Osteocyte (in vitro differentiated cells): ENCODE measurements at regions not wholly inside any gene's neighbourhood (a gene's known extent, or its start where the extent isn't known, plus 50 kb on each side); places are given as distances from the start of the nearest gene placed in this dataset.

Source experiments
- DNase-seq: peaks from one replicate; pipeline ENCODE4 v3.0.0; 2021; ENCODE audit warnings: mixed read lengths; ENCODE audit not compliant: unreplicated experiment; ENCODE audit errors: extremely low spot score
- H3K27ac Mint-ChIP-seq: one replicate; pipeline ENCODE4 v1.8.0; 2021; ENCODE audit warnings: mild to moderate bottlenecking, mixed read lengths; ENCODE audit not compliant: unreplicated experiment
- H3K27me3 Mint-ChIP-seq: one replicate; pipeline ENCODE4 v1.8.0; 2021; ENCODE audit warnings: mixed read lengths; ENCODE audit not compliant: unreplicated experiment
- H3K36me3 Mint-ChIP-seq: one replicate; pipeline ENCODE4 v1.8.0; 2021; ENCODE audit warnings: mixed read lengths; ENCODE audit not compliant: unreplicated experiment
- H3K4me1 Mint-ChIP-seq: one replicate; pipeline ENCODE4 v1.8.0; 2021; ENCODE audit warnings: mixed read lengths; ENCODE audit not compliant: unreplicated experiment
- H3K4me3 Mint-ChIP-seq: one replicate; pipeline ENCODE4 v1.8.0; 2021; ENCODE audit warnings: mild to moderate bottlenecking, moderate library complexity, mixed read lengths; ENCODE audit not compliant: unreplicated experiment
- H3K9me3 Mint-ChIP-seq: one replicate; pipeline ENCODE4 v1.8.0; 2021; ENCODE audit warnings: mixed read lengths; ENCODE audit not compliant: unreplicated experiment
- TF ChIP-seq, protein P1 (sequence below): fragments of 200-600 bp; sonication (generic); IDR thresholded peaks from 2 replicates; pipeline ENCODE4 v1.5.0; 2021; ENCODE audit warnings: antibody characterized with exemption, mild to moderate bottlenecking, moderate library complexity

DNA sequence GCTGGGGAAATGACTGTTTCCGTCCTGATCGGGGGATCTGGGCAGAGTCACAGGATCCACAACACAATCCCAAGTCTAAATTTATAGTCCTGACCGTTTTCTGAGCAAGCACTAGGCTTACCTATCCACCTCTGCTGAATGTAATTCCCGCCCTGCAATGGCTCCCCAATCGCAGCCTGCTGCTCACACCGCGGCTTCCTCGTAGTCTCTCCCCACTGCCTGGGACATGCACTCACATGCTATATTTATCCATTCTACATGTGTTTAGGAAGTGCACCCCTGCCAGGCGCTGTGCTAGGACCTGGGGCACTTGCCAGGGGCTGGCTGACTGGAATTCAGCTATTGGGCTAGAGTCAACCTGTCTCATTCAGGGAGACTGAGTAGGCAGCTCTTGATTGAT lies 246.6 kb upstream of the CSF3R start:
- no peaks in the 10 kb centered on the region for H3K4me1 Mint-ChIP-seq
- H3K9me3 Mint-ChIP-seq, result no peaks in the 10 kb centered on the region
- H3K27ac Mint-ChIP-seq, result no peak overlapping the region
- H3K4me3 Mint-ChIP-seq, result no peak overlapping the region
- H3K27me3 Mint-ChIP-seq, result no peaks in the 10 kb centered on the region
- H3K36me3 Mint-ChIP-seq, result no peaks in the 10 kb centered on the region
- TF ChIP-seq, protein P1, sequence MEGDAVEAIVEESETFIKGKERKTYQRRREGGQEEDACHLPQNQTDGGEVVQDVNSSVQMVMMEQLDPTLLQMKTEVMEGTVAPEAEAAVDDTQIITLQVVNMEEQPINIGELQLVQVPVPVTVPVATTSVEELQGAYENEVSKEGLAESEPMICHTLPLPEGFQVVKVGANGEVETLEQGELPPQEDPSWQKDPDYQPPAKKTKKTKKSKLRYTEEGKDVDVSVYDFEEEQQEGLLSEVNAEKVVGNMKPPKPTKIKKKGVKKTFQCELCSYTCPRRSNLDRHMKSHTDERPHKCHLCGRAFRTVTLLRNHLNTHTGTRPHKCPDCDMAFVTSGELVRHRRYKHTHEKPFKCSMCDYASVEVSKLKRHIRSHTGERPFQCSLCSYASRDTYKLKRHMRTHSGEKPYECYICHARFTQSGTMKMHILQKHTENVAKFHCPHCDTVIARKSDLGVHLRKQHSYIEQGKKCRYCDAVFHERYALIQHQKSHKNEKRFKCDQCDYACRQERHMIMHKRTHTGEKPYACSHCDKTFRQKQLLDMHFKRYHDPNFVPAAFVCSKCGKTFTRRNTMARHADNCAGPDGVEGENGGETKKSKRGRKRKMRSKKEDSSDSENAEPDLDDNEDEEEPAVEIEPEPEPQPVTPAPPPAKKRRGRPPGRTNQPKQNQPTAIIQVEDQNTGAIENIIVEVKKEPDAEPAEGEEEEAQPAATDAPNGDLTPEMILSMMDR, result no peak
- DNase-seq, result no peak

DNA sequence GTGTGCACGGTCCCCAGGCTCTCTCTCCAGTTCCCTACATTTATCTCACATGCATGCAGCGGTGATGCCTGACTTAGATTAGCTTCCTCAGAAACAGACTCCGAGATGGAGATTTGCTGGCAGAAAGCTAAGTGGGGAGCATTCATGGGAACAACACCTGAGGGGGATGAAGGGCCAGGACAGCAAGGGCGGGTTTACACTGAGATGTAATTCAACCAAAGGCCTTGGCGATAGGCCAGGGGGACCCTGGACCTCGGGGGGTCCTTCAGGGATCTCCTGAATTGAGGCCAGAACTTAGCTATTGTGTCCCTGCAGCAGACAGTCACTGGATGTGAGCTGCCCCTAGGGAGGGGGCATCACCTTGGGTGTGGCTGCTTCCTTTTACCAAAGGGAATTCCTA lies 246.1 kb upstream of the CSF3R start:
- H3K4me1 Mint-ChIP-seq, result no peaks in the 10 kb centered on the region
- H3K9me3 Mint-ChIP-seq, result no peaks in the 10 kb centered on the region
- TF ChIP-seq, protein P1, result no peak
- H3K27me3 Mint-ChIP-seq, result no peaks in the 10 kb centered on the region
- no peak overlapping the region for H3K4me3 Mint-ChIP-seq
- H3K27ac Mint-ChIP-seq, result no peak overlapping the region
- DNase-seq, result no peak
- no peaks in the 10 kb centered on the region for H3K36me3 Mint-ChIP-seq

DNA sequence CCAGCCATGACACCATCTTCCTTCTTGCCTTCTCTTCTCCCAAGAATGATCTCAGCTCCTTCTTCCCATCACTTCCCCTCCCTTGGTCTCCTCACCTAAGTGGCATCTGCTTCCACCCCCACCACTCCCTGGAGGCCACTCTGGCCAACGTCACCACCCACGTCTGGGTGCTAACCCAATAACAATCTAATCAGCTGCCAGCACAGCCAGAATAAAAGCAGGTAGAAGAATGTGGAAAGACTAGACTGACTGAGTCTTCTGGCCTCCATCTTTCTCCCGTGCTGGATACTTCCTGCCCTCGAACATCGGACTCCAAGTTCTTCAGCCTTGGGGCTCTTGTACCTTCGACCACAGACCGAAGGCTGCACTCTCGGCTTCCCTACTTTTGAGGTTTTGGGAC lies 245.3 kb upstream of the CSF3R start:
- no peaks in the 10 kb centered on the region for H3K4me1 Mint-ChIP-seq
- H3K9me3 Mint-ChIP-seq, result no peaks in the 10 kb centered on the region
- no peaks in the 10 kb centered on the region for H3K36me3 Mint-ChIP-seq
- no peak overlapping the region for H3K27ac Mint-ChIP-seq
- TF ChIP-seq, protein P1, result no peak
- H3K27me3 Mint-ChIP-seq, result no peaks in the 10 kb centered on the region
- no peak overlapping the region for H3K4me3 Mint-ChIP-seq
- no peak for DNase-seq

DNA sequence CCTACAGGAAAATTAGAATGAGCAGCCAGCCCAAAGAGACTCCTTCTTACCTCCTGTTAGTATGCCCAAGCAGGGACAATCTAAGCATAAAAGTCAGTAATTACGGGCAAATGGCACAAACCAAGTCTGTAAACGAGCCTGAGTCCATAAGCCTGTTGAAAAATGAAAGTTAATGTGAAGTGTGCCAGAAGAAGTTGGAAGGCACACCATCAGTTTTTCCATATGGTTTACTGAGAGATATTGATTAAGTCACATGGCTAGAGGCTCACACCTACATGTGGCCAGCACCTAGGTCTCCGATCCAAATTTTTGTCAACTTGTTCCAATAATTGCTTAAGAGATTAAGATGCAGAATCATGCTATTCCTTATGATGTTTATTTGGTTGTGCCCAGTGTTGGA lies 242.4 kb upstream of the CSF3R start:
- H3K27me3 Mint-ChIP-seq, result no peaks in the 10 kb centered on the region
- H3K9me3 Mint-ChIP-seq, result no peaks in the 10 kb centered on the region

DNA sequence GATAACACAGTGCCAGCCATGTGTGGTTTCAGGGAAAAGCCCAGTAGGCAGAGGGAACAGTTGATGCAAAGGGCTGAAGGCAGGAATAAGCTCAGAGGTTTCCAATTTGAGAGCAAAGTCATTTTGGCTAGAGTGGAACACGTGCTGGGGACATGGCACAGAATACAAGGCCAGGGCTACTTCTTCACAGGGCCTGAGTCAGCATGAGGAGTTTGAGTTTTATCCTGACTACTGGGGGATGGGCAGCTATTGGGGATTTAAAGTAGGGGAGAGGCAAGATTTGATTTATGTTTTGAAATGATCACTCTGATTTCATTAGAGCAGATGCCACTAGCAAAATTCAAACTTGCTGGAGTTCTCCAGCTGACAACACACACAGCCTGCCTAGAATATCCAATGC lies 241.1 kb upstream of the CSF3R start:
- Mint-ChIP-seq H3K27me3 (no peaks in the 10 kb centered on the region), H3K4me3 (no peak overlapping the region), H3K9me3 (no peaks in the 10 kb centered on the region), H3K36me3 (no peaks in the 10 kb centered on the region), H3K27ac (no peak overlapping the region), H3K4me1 (no peaks in the 10 kb centered on the region)
- TF ChIP-seq, protein P1, result no peak
- no peak for DNase-seq

More for the DNA sequence above, 242.4 kb upstream of the CSF3R start:
- Mint-ChIP-seq H3K27ac (no peak overlapping the region), H3K4me1 (no peaks in the 10 kb centered on the region), H3K4me3 (no peak overlapping the region), H3K36me3 (no peaks in the 10 kb centered on the region)
- no peak for DNase-seq
- TF ChIP-seq, protein P1, result no peak
